HCT116 (cell line): ENCODE measurements at regions not wholly inside any gene's neighbourhood (a gene's known extent, or its start where the extent isn't known, plus 50 kb on each side); places are given as distances from the start of the nearest gene placed in this dataset.

ENCODE experiments used
- ATAC-seq: fragments of 200-7000 bp; cut with Tn5 transposase; 2 replicates; pipeline ENCODE4 v1.9.1; 2020; ENCODE audit warnings: mild to moderate bottlenecking, moderate library complexity
- BruUV-seq: library from RNA; stranded (reverse); fragments of 400-500 nt; replicated peaks from 2 replicates; lab custom pipeline; 2021; lab: Mats Ljungman, UMichigan
- CTCF ChIA-PET: fragments of 300-600 bp; sonication (Branson Sonifier 250); formaldehyde crosslinking; loops from one replicate; lab custom pipeline; 2021; ENCODE audit warnings: antibody characterized with exemption; lab: Charles Lee
- POLR2A ChIA-PET: fragments of 300-600, 350-600 bp; sonication (Branson Sonifier 250); formaldehyde crosslinking; loops from one replicate; lab custom pipeline; 2021; ENCODE audit warnings: antibody characterized with exemption; lab: Charles Lee
- RAD21 ChIA-PET, 2 experiments: fragments of 300-600 bp; sonication (Branson Sonifier 250); formaldehyde crosslinking; loops; one replicate each; lab custom pipeline; 2023; ENCODE audit warnings: low total read pairs in 2 of 2; ENCODE audit not compliant: uncharacterized antibody in 2 of 2, unreplicated experiment in 2 of 2, low non-redundant PET in 1 of 2; lab: Charles Lee
- DNase-seq: peaks from one replicate; pipeline ENCODE4 v3.0.0-alpha.2; 2010; ENCODE audit warnings: low read depth, low spot score
- H2AFZ ChIP-seq: fragments of 200-600 bp; shearing (Covaris generic), sonication (generic); 2 replicates; pipeline ENCODE4 v1.6.1; 2017; ENCODE audit warnings: low read depth, mixed run types, mixed read lengths, antibody characterized with exemption, low read length; ENCODE audit not compliant: poor library complexity, severe bottlenecking
- H3K27ac ChIP-seq: 2 replicates; pipeline ENCODE4 v1.5.1; 2012; ENCODE audit warnings: low read depth, low read length
- H3K27me3 ChIP-seq: fragments of 200-600 bp; sonication (generic); 2 replicates; pipeline ENCODE4 v1.6.1; 2016; ENCODE audit warnings: mixed run types, low read length, mixed read lengths; ENCODE audit not compliant: insufficient read depth
- H3K36me3 ChIP-seq, 2 experiments: fragments of 200-500 bp in 1 of 2; fragments of 200-600 bp in 1 of 2; sonication (Bioruptor generic) in 1 of 2; sonication (generic) in 1 of 2; 2 replicates each; pipeline versions ENCODE4 v1.5.1 to v1.6.1; 2014 to 2016; ENCODE audit warnings: low read length in 2 of 2, inconsistent platforms in 1 of 2, mixed read lengths in 1 of 2, mixed run types in 1 of 2; ENCODE audit not compliant: insufficient read depth in 2 of 2, control insufficient read depth in 1 of 2
- H3K4me1 ChIP-seq, 2 experiments: fragments of 200-600 bp in 1 of 2; sonication (generic) in 1 of 2; 2 replicates each; pipeline versions ENCODE4 v1.5.1 to v1.6.1; 2012 to 2017; ENCODE audit warnings: low read length in 2 of 2, inconsistent platforms in 1 of 2, mild to moderate bottlenecking in 1 of 2, mixed read lengths in 1 of 2, mixed run types in 1 of 2, moderate library complexity in 1 of 2; ENCODE audit not compliant: insufficient read depth in 2 of 2, control insufficient read depth in 1 of 2
- H3K4me2 ChIP-seq: fragments of 200-600 bp; sonication (generic); 2 replicates; pipeline ENCODE4 v1.6.1; 2017; ENCODE audit warnings: mixed run types, low read length, mixed read lengths
- H3K4me3 ChIP-seq, 2 experiments: fragments of 200-600 bp in 1 of 2; sonication (generic) in 1 of 2; replicated peaks in 1 of 2; 2 replicates each; pipeline ENCODE4 v1.5.1; 2011 to 2016; ENCODE audit warnings: low read length in 2 of 2, control low read depth in 1 of 2, low read depth in 1 of 2, mild to moderate bottlenecking in 1 of 2, mixed read lengths in 1 of 2, mixed run types in 1 of 2
- H3K79me2 ChIP-seq: fragments of 200-600 bp; sonication (generic); 2 replicates; pipeline ENCODE4 v1.6.1; 2017; ENCODE audit warnings: mild to moderate bottlenecking, mixed run types, low read length, moderate library complexity, mixed read lengths; ENCODE audit not compliant: insufficient read depth
- H3K9ac ChIP-seq: fragments of 200-600 bp; sonication (generic); 2 replicates; pipeline ENCODE4 v1.6.1; 2016; ENCODE audit warnings: low read length, mixed read lengths
- H3K9me2 ChIP-seq: fragments of 200-600 bp; sonication (generic), shearing (Covaris generic); 2 replicates; pipeline ENCODE4 v1.6.1; 2017; ENCODE audit warnings: mixed run types, mild to moderate bottlenecking, moderate library complexity; ENCODE audit not compliant: insufficient read depth
- H3K9me3 ChIP-seq, 2 experiments: fragments of 200-500 bp in 1 of 2; fragments of 200-600 bp in 1 of 2; sonication (Bioruptor generic) in 1 of 2; sonication (generic) in 1 of 2; 2 replicates each; pipeline ENCODE4 v1.6.1; 2014 to 2017; ENCODE audit warnings: low read length in 2 of 2, mixed read lengths in 2 of 2, inconsistent platforms in 1 of 2, low read depth in 1 of 2, mild to moderate bottlenecking in 1 of 2, mixed run types in 1 of 2, moderate library complexity in 1 of 2; ENCODE audit not compliant: control insufficient read depth in 1 of 2, insufficient read depth in 1 of 2
- H4K20me1 ChIP-seq: fragments of 200-600 bp; sonication (generic), shearing (Covaris generic); 2 replicates; pipeline ENCODE4 v1.6.1; 2017; ENCODE audit warnings: mixed run types, mild to moderate bottlenecking, moderate library complexity; ENCODE audit not compliant: insufficient read depth
- ATF3 ChIP-seq: IDR thresholded peaks from 2 replicates; pipeline ENCODE4 v1.6.1; 2012
- CBX3 ChIP-seq: IDR thresholded peaks from 2 replicates; pipeline ENCODE4 v1.6.1; 2012; ENCODE audit warnings: low read depth
- CEBPB ChIP-seq: IDR thresholded peaks from 2 replicates; pipeline ENCODE4 v1.6.1; 2012; ENCODE audit warnings: low read depth
- CTCF ChIP-seq, 3 experiments: fragments of 200-600 bp in 1 of 3; sonication (generic) in 1 of 3; IDR thresholded peaks in 2 of 3; conservative IDR thresholded peaks in 1 of 3; 2 replicates each; pipeline ENCODE4 v1.5.1; 2012 to 2017; ENCODE audit warnings: low read depth in 2 of 3, low read length in 2 of 3, antibody characterized with exemption in 1 of 3, borderline replicate concordance in 1 of 3, control low read depth in 1 of 3, mild to moderate bottlenecking in 1 of 3, mixed read lengths in 1 of 3, mixed run types in 1 of 3, moderate library complexity in 1 of 3; ENCODE audit not compliant: insufficient read depth in 1 of 3
- ELF1 ChIP-seq: IDR thresholded peaks from 2 replicates; pipeline ENCODE4 v1.6.1; 2012; ENCODE audit warnings: low read depth, borderline replicate concordance
- EZH2phosphoT487 ChIP-seq: fragments of 200-600 bp; IDR thresholded peaks from 2 replicates; pipeline ENCODE4 v1.6.1; 2018; ENCODE audit warnings: antibody characterized with exemption, borderline replicate concordance
- FOSL1 ChIP-seq: IDR thresholded peaks from 2 replicates; pipeline ENCODE4 v1.6.1; 2012; ENCODE audit warnings: low read depth
- MAX ChIP-seq: IDR thresholded peaks from 2 replicates; pipeline ENCODE4 v1.6.1; 2012
- POLR2A ChIP-seq: IDR thresholded peaks from 2 replicates; pipeline ENCODE4 v1.7.0; 2011; ENCODE audit warnings: borderline replicate concordance; ENCODE audit not compliant: insufficient read depth, insufficient read length; ENCODE audit errors: extremely low read depth
- POLR2AphosphoS5 ChIP-seq: IDR thresholded peaks from 2 replicates; pipeline ENCODE4 v1.6.1; 2011; ENCODE audit warnings: mild to moderate bottlenecking, low read depth, low read length, moderate library complexity
- RAD21 ChIP-seq: IDR thresholded peaks from 2 replicates; pipeline ENCODE4 v1.6.1; 2012; ENCODE audit warnings: low read depth, mild to moderate bottlenecking
- REST ChIP-seq: IDR thresholded peaks from 2 replicates; pipeline ENCODE4 v1.6.1; 2012; ENCODE audit warnings: low read depth
- SIN3A ChIP-seq: IDR thresholded peaks from 2 replicates; pipeline ENCODE4 v1.6.1; 2012; ENCODE audit warnings: low read depth
- SP1 ChIP-seq: IDR thresholded peaks from 2 replicates; pipeline ENCODE4 v1.6.1; 2012; ENCODE audit warnings: low read depth
- SRF ChIP-seq: IDR thresholded peaks from 2 replicates; pipeline ENCODE4 v1.6.1; 2012; ENCODE audit warnings: low read depth
- TCF7L2 ChIP-seq: IDR thresholded peaks from 2 replicates; pipeline ENCODE4 v1.7.0; 2011; ENCODE audit warnings: borderline replicate concordance, inconsistent platforms; ENCODE audit not compliant: insufficient read depth, insufficient read length; ENCODE audit errors: extremely low read depth
- YY1 ChIP-seq: IDR thresholded peaks from 2 replicates; pipeline ENCODE4 v1.6.1; 2011; ENCODE audit warnings: low read length, low read depth, moderate library complexity, mild to moderate bottlenecking; ENCODE audit not compliant: insufficient replicate concordance; ENCODE audit errors: extremely low read depth
- ZBTB33 ChIP-seq: IDR thresholded peaks from 2 replicates; pipeline ENCODE4 v1.6.1; 2011; ENCODE audit warnings: mild to moderate bottlenecking, low read length, moderate library complexity; ENCODE audit not compliant: insufficient replicate concordance; ENCODE audit errors: extremely low read depth
- ZFX ChIP-seq: fragments of 450-650 bp; IDR thresholded peaks from 2 replicates; pipeline ENCODE4 v1.6.1; 2017
- ZNF274 ChIP-seq: fragments of 200-500 bp; sonication (Bioruptor generic); IDR thresholded peaks from 2 replicates; pipeline ENCODE4 v1.6.1; 2014; ENCODE audit warnings: mild to moderate bottlenecking, low read depth, low read length, inconsistent platforms
- intact Hi-C: fragments of 100-400 bp; cut with micrococcal nuclease; formaldehyde crosslinking; loops from 2 replicates; pipeline ENCODE4 v1.10.0; 2022

- H2AFZ ChIP-seq, result no peak overlapping the region
- CTCF ChIA-PET, result no interaction called here
- H3K9ac ChIP-seq, result no peak overlapping the region
- intact Hi-C loops, result no loop called here
- H3K4me2 ChIP-seq, result no peak overlapping the region
- no peaks in the 10 kb centered on the region for H4K20me1 ChIP-seq
- H3K4me1 ChIP-seq, result no peaks in the 10 kb centered on the region
- H3K9me2 ChIP-seq, result no peaks in the 10 kb centered on the region
- no peaks in the 10 kb centered on the region for H3K79me2 ChIP-seq
- TF ChIP-seq ELF1, result no peak
- no peak for TF ChIP-seq CBX3
- TF ChIP-seq POLR2A, result no peak
- no peak for TF ChIP-seq CTCF (IDR thresholded peaks at IDR 0.05 in 2 of 3, conservative IDR thresholded peaks at IDR 0.05 in 1 of 3; ENCODE audit: borderline replicate concordance in 1 of 3, insufficient read depth in 1 of 3, low read depth in 2 of 3, low read length in 2 of 3)
- no peak for TF ChIP-seq YY1
- no peak for TF ChIP-seq SP1
- no peak for TF ChIP-seq FOSL1
- no peak for TF ChIP-seq RAD21
- no peak for TF ChIP-seq SIN3A
- no peak for TF ChIP-seq ZFX
- TF ChIP-seq ATF3, result no peak
- no peak for TF ChIP-seq MAX
- no peak for TF ChIP-seq POLR2AphosphoS5
- TF ChIP-seq ZBTB33, result no peak
- no peak for TF ChIP-seq REST
- no peak for TF ChIP-seq TCF7L2
- TF ChIP-seq ZNF274, result no peak
- TF ChIP-seq CEBPB, result no peak
- TF ChIP-seq EZH2phosphoT487, result no peak
- TF ChIP-seq SRF, result no peak
- TF ChIP-seq, all 23 proteins: peak for 0
- Histone ChIP-seq H3K4me3 (no peak overlapping the region), H3K27me3 (no peaks in the 10 kb centered on the region), H3K36me3 (no peaks in the 10 kb centered on the region), H3K9me3 (peaks cover 0 to 8% of the 10 kb centered on the region in 2 experiments; a peak in 2 of 4 replicates), H3K27ac (no peak overlapping the region)
- RAD21 ChIA-PET, result no interaction called here
- ATAC-seq (no peak), DNase-seq (no peak)
- POLR2A ChIA-PET, result no interaction called here
- BruUV-seq, result no TSS peak
Observed at GRCh38 chr3:55272031-55272645, 215.0 kb downstream of the WNT5A start.
